SU-DHL-6 (cell line): ENCODE measurements at regions not wholly inside any gene's neighbourhood (a gene's known extent, or its start where the extent isn't known, plus 50 kb on each side); places are given as distances from the start of the nearest gene placed in this dataset.

Experiments
- H2AFZ ChIP-seq: fragments of 200-600 bp; sonication (generic); 2 replicates; pipeline ENCODE4 v1.6.1; 2014; ENCODE audit warnings: low read depth, mild to moderate bottlenecking, moderate library complexity, mixed read lengths, antibody characterized with exemption, low read length; ENCODE audit not compliant: severe bottlenecking
- H3F3A ChIP-seq: fragments of 200-600 bp; shearing (Covaris generic); 2 replicates; pipeline ENCODE4 v1.6.0; 2016; ENCODE audit warnings: antibody characterized with exemption, mild to moderate bottlenecking; ENCODE audit not compliant: insufficient read depth
- H3K27ac ChIP-seq: fragments of 200-600 bp; sonication (generic); 2 replicates; pipeline ENCODE4 v1.5.1; 2016; ENCODE audit warnings: low read depth, mild to moderate bottlenecking, low read length, moderate library complexity, mixed read lengths
- H3K27me3 ChIP-seq: fragments of 200-600 bp; sonication (generic), shearing (Covaris generic); 2 replicates; pipeline ENCODE4 v1.6.0; 2014; ENCODE audit warnings: mild to moderate bottlenecking, low read length
- H3K36me3 ChIP-seq: fragments of 200-600 bp; sonication (generic); 2 replicates; pipeline ENCODE4 v1.6.1; 2014; ENCODE audit warnings: mild to moderate bottlenecking, low read length, mixed read lengths
- H3K4me2 ChIP-seq: fragments of 300-600, 200-600 bp; shearing (Covaris generic), sonication (generic); 2 replicates; pipeline ENCODE4 v1.6.0; 2014; ENCODE audit warnings: low read length, low read depth, mild to moderate bottlenecking; ENCODE audit not compliant: poor library complexity, severe bottlenecking
- H3K4me3 ChIP-seq: fragments of 200-600 bp; sonication (generic); 2 replicates; pipeline ENCODE4 v1.5.1; 2014; ENCODE audit warnings: antibody characterized with exemption, low read length, mild to moderate bottlenecking, mixed read lengths; ENCODE audit not compliant: insufficient read depth, poor library complexity, severe bottlenecking
- H3K79me2 ChIP-seq: fragments of 200-600 bp; sonication (generic); 2 replicates; pipeline ENCODE4 v1.6.1; 2014; ENCODE audit warnings: mild to moderate bottlenecking, low read length, moderate library complexity; ENCODE audit not compliant: insufficient read depth
- H3K9ac ChIP-seq: fragments of 200-600 bp; sonication (generic); 2 replicates; pipeline ENCODE4 v1.7.0; 2014; ENCODE audit warnings: mild to moderate bottlenecking, low read length
- H3K9me2 ChIP-seq: fragments of 200-600 bp; sonication (generic); replicated peaks from 2 replicates; pipeline ENCODE4 v1.6.1; 2014; ENCODE audit warnings: low read length; ENCODE audit not compliant: insufficient read depth
- H3K9me3 ChIP-seq: fragments of 200-600 bp; sonication (generic); 2 replicates; pipeline ENCODE4 v1.6.1; 2014; ENCODE audit warnings: low read length, mixed read lengths; ENCODE audit not compliant: insufficient read depth
- H4K20me1 ChIP-seq: fragments of 200-600 bp; sonication (generic); 2 replicates; pipeline ENCODE4 v1.6.1; 2014; ENCODE audit warnings: low read depth, mild to moderate bottlenecking, antibody characterized with exemption, low read length, moderate library complexity, mixed read lengths
- EZH2phosphoT487 ChIP-seq: fragments of 200-600 bp; sonication (generic), shearing (Covaris generic); conservative IDR thresholded peaks from 2 replicates; pipeline ENCODE4 v1.6.1; 2018; ENCODE audit warnings: mild to moderate bottlenecking, antibody characterized with exemption, low read length, moderate library complexity, mixed read lengths
- TF ChIP-seq, protein P1 (sequence below): fragments of 200-600 bp; sonication (generic); IDR thresholded peaks from one replicate; pipeline ENCODE4 v1.5.1; 2017; ENCODE audit warnings: antibody characterized with exemption, mild to moderate bottlenecking, low read length, moderate library complexity; ENCODE audit not compliant: insufficient read depth, poor library complexity, severe bottlenecking

DNA sequence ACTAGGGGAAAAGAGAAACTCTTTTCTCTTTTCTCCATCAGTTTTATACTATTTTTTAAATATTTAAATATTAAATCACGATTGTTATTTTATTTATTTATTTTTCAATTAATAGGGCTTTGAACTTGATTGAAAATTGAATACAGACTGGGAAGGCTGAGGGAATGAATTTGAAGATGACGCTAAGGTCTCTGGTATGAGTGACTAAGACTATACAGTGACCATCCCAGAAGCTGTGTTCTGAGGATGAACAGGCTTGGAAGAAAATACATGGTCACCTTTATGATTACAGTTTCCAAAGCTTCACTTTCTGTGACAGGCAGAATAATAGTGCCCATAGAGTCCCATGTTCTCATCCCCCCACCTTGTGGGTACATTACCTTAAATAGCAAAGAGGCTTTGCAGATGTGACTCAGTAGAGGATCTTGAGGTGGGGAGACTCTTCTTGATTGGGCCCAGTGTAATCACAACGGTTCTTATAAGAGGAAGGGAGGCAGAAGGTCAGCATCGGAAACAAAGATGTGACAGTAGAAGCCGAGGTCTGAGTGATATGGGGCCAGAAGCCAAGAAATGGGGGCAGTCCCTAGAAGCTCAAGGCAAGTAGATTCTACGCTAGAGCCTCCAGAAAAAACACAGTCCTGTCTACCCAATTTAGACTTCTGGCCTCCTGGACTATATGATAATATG, 51.0 kb upstream of the LPP start:
- Histone ChIP-seq H3K36me3 (no peaks in the 10 kb centered on the region), H3K4me3 (no peak overlapping the region), H3K27me3 (no peaks in the 10 kb centered on the region), H3F3A (peaks cover 41% of the 10 kb centered on the region), H4K20me1 (no peaks in the 10 kb centered on the region), H2AFZ (peak overlapping the region; percentile 61), H3K4me2 (peak overlapping the region; percentile 18), H3K79me2 (no peaks in the 10 kb centered on the region), H3K9ac (no peak overlapping the region), H3K9me2 (no peaks in the 10 kb centered on the region), H3K27ac (peak overlapping the region; percentile 61), H3K9me3 (peaks cover 14% of the 10 kb centered on the region; the same call in 1 of the 2 replicates)
- TF ChIP-seq, protein P1, sequence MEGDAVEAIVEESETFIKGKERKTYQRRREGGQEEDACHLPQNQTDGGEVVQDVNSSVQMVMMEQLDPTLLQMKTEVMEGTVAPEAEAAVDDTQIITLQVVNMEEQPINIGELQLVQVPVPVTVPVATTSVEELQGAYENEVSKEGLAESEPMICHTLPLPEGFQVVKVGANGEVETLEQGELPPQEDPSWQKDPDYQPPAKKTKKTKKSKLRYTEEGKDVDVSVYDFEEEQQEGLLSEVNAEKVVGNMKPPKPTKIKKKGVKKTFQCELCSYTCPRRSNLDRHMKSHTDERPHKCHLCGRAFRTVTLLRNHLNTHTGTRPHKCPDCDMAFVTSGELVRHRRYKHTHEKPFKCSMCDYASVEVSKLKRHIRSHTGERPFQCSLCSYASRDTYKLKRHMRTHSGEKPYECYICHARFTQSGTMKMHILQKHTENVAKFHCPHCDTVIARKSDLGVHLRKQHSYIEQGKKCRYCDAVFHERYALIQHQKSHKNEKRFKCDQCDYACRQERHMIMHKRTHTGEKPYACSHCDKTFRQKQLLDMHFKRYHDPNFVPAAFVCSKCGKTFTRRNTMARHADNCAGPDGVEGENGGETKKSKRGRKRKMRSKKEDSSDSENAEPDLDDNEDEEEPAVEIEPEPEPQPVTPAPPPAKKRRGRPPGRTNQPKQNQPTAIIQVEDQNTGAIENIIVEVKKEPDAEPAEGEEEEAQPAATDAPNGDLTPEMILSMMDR, result no peak

- Histone ChIP-seq H3F3A (peaks cover 37% of the 10 kb centered on the region), H3K9me3 (peaks cover 14% of the 10 kb centered on the region; the same call in 1 of the 2 replicates), H3K4me2 (peak overlapping the region; percentile 18), H3K4me3 (no peak overlapping the region), H3K36me3 (no peaks in the 10 kb centered on the region), H3K27me3 (no peaks in the 10 kb centered on the region), H4K20me1 (no peaks in the 10 kb centered on the region), H2AFZ (peak overlapping the region; percentile 61), H3K9ac (0 out of 2 replicates have a peak overlapping the region, but pooled peaks have one; percentile 9), H3K9me2 (no peaks in the 10 kb centered on the region), H3K79me2 (no peaks in the 10 kb centered on the region), H3K27ac (peak overlapping the region; percentile 61)
- TF ChIP-seq EZH2phosphoT487, result no peak
- TF ChIP-seq, protein P1, result no peak
These were observed 49.9 kb upstream of the LPP start for GRCh38 chr3:188104050-188104449.
